PC-3 (cell line): ENCODE measurements at regions not wholly inside any gene's neighbourhood (a gene's known extent, or its start where the extent isn't known, plus 50 kb on each side); places are given as distances from the start of the nearest gene placed in this dataset.
"Not testable (repeated sequence)": the region's sequence is repeated elsewhere in the genome, so short reads cannot be mapped to it uniquely, and the experiment has no call there.

Experiments
- ATAC-seq: fragments of 200-7000 bp; cut with Tn5 transposase; 2 replicates; pipeline ENCODE4 v1.9.1; 2020; ENCODE audit warnings: mild to moderate bottlenecking, moderate library complexity
- BruUV-seq: library from RNA; stranded (reverse); fragments of 400-500 nt; replicated peaks from 2 replicates; lab custom pipeline; 2021; lab: Mats Ljungman, UMichigan
- CTCF ChIA-PET: fragments of 300-600 bp; sonication (Branson Sonifier 250); formaldehyde crosslinking; loops from one replicate; lab custom pipeline; 2022; ENCODE audit warnings: antibody characterized with exemption; lab: Charles Lee
- POLR2A ChIA-PET: fragments of 300-600 bp; sonication (Branson Sonifier 250); formaldehyde crosslinking; loops from one replicate; lab custom pipeline; 2022; ENCODE audit warnings: antibody characterized with exemption; ENCODE audit not compliant: unreplicated experiment; lab: Charles Lee
- DNase-seq: peaks from one replicate; pipeline ENCODE4 v3.0.0-alpha.2; 2015
- H2AFZ ChIP-seq: fragments of 300-600 bp; sonication (generic); 2 replicates; pipeline ENCODE4 v1.6.0; 2016; ENCODE audit warnings: antibody characterized with exemption, low read length
- H3F3A ChIP-seq: fragments of 300-600 bp; sonication (generic); one replicate; pipeline ENCODE4 v1.6.0; 2017; ENCODE audit warnings: antibody characterized with exemption, low read length, control low read depth, mild to moderate bottlenecking; ENCODE audit not compliant: unreplicated experiment
- H3K27ac ChIP-seq: fragments of 300-600 bp; sonication (generic); 2 replicates; pipeline ENCODE4 v1.5.1; 2016; ENCODE audit warnings: mild to moderate bottlenecking, low read length
- H3K27me3 ChIP-seq: fragments of 300-600 bp; sonication (generic); 2 replicates; pipeline ENCODE4 v1.6.1; 2016; ENCODE audit warnings: low read length, mixed read lengths
- H3K36me3 ChIP-seq: fragments of 300-600 bp; sonication (generic); 2 replicates; pipeline ENCODE4 v1.6.1; 2016; ENCODE audit warnings: low read depth, mixed run types, low read length, mixed read lengths
- H3K4me1 ChIP-seq: fragments of 300-600 bp; sonication (generic); 2 replicates; pipeline ENCODE4 v1.5.1; 2016; ENCODE audit warnings: low read length; ENCODE audit not compliant: insufficient read depth
- H3K4me2 ChIP-seq: fragments of 300-600 bp; sonication (generic); 2 replicates; pipeline ENCODE4 v1.6.0; 2016; ENCODE audit warnings: low read length
- H3K4me3 ChIP-seq: fragments of 300-600 bp; sonication (generic); 2 replicates; pipeline ENCODE4 v1.5.1; 2016; ENCODE audit warnings: mild to moderate bottlenecking, low read length, mixed read lengths
- H3K79me2 ChIP-seq: fragments of 300-600 bp; sonication (generic); 2 replicates; pipeline ENCODE4 v1.6.1; 2017; ENCODE audit warnings: low read length, mixed read lengths
- H3K9ac ChIP-seq: fragments of 300-600 bp; sonication (generic); 2 replicates; pipeline ENCODE4 v1.6.0; 2016; ENCODE audit warnings: mild to moderate bottlenecking, low read length
- H3K9me2 ChIP-seq: fragments of 300-600 bp; sonication (generic); replicated peaks from 2 replicates; pipeline ENCODE4 v1.6.1; 2016; ENCODE audit warnings: mixed run types, low read length, mixed read lengths
- H3K9me3 ChIP-seq: fragments of 300-600 bp; sonication (generic); 2 replicates; pipeline ENCODE4 v1.6.1; 2016; ENCODE audit warnings: low read length, mixed read lengths
- H4K20me1 ChIP-seq: fragments of 300-600 bp; sonication (generic); 2 replicates; pipeline ENCODE4 v1.6.1; 2016; ENCODE audit warnings: low read length, mixed read lengths
- intact Hi-C: fragments of 100-400 bp; cut with micrococcal nuclease; formaldehyde crosslinking; loops from 2 replicates; pipeline ENCODE4 v1.9.0; 2023
- TF ChIP-seq, protein P1 (sequence below): fragments of 300-600 bp; sonication (generic); conservative IDR thresholded peaks from 2 replicates; pipeline ENCODE4 v1.5.1; 2017; ENCODE audit warnings: antibody characterized with exemption, low read depth, mild to moderate bottlenecking, low read length

DNA sequence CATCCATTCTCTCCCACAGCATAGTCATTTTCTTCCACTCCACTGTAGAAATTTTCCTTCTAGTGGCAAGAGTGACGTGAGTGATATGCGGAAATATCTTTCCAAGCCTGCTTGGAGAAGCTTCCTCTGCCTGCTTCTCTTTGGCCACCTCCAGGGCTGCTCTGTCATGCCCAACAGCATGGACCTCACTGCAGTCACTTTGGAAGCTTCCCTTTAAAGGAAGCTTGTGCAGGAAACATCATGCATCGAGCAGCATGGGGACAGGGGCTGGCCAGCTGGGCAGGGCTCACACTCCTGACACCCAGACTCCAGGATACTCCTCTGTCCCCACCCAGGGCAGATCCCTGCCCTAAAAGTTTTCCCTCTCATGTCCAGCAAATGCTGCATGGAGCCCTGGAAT is 241.6 kb downstream of the ANKRD30B start:
- H3K9me2 ChIP-seq, H4K20me1 ChIP-seq, H3K79me2 ChIP-seq, H3K9me3 ChIP-seq, DNase-seq, BruUV-seq, CTCF ChIA-PET, H3K27ac ChIP-seq, intact Hi-C loops, ATAC-seq, H3F3A ChIP-seq, H3K4me3 ChIP-seq, H3K4me2 ChIP-seq, H3K9ac ChIP-seq, POLR2A ChIA-PET, H2AFZ ChIP-seq, H3K4me1 ChIP-seq, H3K27me3 ChIP-seq, H3K36me3 ChIP-seq: not testable (repeated sequence)

DNA sequence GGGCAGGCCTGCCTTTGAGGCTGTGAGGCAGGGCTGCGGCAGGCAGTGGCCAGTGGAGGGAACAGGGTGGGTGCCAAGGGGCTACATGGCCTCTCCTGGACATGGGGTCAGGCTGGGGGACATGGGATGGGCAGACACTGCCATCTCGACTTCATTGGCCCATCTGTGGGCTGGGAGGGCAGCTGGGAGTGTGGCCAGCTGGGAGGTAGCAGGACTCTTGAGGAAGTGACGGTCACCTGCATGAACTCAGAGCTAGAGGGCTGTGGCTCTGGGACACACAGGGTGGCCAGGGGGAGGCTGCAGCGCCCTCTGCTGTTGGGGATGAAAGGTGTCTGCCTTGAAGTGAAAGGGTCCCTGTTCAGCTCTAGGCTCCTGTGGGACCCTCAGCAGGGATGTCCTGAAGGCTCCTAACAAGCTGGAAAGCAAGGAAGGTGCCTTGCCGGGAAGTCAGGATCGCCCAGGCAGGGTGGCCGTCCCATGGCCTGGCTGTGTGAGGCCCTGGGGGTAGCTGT is 244.0 kb downstream of the ANKRD30B start:
- H3K4me2 ChIP-seq, H3K36me3 ChIP-seq, H3F3A ChIP-seq, H3K9me2 ChIP-seq, H3K9me3 ChIP-seq, H2AFZ ChIP-seq, DNase-seq, H3K27ac ChIP-seq, H3K79me2 ChIP-seq, H3K9ac ChIP-seq, BruUV-seq, H3K27me3 ChIP-seq, H4K20me1 ChIP-seq, CTCF ChIA-PET, ATAC-seq, POLR2A ChIA-PET, H3K4me1 ChIP-seq, intact Hi-C loops, H3K4me3 ChIP-seq: not testable (repeated sequence)
- TF ChIP-seq, protein P1, sequence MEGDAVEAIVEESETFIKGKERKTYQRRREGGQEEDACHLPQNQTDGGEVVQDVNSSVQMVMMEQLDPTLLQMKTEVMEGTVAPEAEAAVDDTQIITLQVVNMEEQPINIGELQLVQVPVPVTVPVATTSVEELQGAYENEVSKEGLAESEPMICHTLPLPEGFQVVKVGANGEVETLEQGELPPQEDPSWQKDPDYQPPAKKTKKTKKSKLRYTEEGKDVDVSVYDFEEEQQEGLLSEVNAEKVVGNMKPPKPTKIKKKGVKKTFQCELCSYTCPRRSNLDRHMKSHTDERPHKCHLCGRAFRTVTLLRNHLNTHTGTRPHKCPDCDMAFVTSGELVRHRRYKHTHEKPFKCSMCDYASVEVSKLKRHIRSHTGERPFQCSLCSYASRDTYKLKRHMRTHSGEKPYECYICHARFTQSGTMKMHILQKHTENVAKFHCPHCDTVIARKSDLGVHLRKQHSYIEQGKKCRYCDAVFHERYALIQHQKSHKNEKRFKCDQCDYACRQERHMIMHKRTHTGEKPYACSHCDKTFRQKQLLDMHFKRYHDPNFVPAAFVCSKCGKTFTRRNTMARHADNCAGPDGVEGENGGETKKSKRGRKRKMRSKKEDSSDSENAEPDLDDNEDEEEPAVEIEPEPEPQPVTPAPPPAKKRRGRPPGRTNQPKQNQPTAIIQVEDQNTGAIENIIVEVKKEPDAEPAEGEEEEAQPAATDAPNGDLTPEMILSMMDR, result peak; percentile 31; the same call in 1 of the 2 replicates

DNA sequence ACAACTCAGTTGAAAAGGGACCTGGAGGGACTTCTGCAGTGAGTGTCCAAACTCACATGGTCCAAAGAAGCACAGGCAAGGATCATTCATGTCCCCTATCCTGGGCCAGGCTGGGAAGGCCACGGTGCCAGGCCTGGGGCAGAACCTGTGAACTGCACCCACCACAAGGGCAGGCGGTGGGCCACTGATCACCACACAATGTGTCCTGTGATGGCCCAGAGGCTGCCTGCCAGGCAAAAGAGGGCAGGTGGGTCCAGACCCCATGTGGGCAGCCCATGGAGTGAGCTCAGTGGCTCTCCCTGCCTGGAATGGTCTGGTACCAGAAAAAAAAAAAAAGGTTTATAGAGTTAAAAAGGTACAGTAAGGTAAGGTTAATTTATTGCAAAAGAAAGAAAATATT is 244.8 kb downstream of the ANKRD30B start:
- BruUV-seq, H3K36me3 ChIP-seq, DNase-seq, H4K20me1 ChIP-seq, H3K9me2 ChIP-seq, H3F3A ChIP-seq, H3K4me2 ChIP-seq, H3K27ac ChIP-seq, H3K4me1 ChIP-seq, H3K4me3 ChIP-seq, H2AFZ ChIP-seq, CTCF ChIA-PET, ATAC-seq, H3K27me3 ChIP-seq, H3K9me3 ChIP-seq, intact Hi-C loops, H3K79me2 ChIP-seq, POLR2A ChIA-PET, H3K9ac ChIP-seq: not testable (repeated sequence)

DNA sequence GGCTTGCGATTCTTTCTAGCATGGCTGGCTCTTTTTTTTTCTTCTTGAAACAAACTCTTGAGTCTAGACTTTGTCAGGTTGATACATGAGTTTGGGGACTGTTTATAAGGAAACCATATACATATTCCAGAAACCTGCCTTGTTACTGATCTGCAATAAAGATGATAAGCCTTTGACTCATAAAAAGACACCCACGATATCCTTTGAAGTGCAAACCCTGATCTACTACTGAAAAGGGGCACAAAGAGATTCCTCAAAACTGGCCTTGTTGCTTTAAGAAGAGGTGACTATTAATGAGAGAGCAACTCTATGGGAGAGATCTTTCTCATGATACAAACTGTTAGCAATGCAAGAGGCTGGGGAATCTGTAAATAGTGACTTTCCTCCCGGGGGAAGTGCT is 247.1 kb downstream of the ANKRD30B start:
- H3K9me3 ChIP-seq, ATAC-seq, H3K27ac ChIP-seq, CTCF ChIA-PET, H3K36me3 ChIP-seq, intact Hi-C loops, BruUV-seq, H3K79me2 ChIP-seq, H3K4me2 ChIP-seq, H3K4me3 ChIP-seq, H3K4me1 ChIP-seq, DNase-seq, H4K20me1 ChIP-seq, H3K27me3 ChIP-seq, H3F3A ChIP-seq, POLR2A ChIA-PET, H3K9me2 ChIP-seq, H2AFZ ChIP-seq, H3K9ac ChIP-seq: not testable (repeated sequence)
